ENCODE measurements at regions not wholly inside any gene's neighbourhood (a gene's known extent, or its start where the extent isn't known, plus 50 kb on each side); places are given as distances from the start of the nearest gene placed in this dataset.

- no peak for TF ChIP-seq POLR2AphosphoS5 (IDR thresholded peaks at IDR 0.05)
- no peak for TF ChIP-seq CTCF (IDR thresholded peaks at IDR 0.05)
- no peak for TF ChIP-seq POLR2A (IDR thresholded peaks at IDR 0.05)
These were observed 796.2 kb downstream of the SLITRK1 start for GRCh38 chr13:83086088-83086487.

All from gastroesophageal sphincter (tissue), 3 donors.